Keratinocyte (primary cell): ENCODE measurements at regions not wholly inside any gene's neighbourhood (a gene's known extent, or its start where the extent isn't known, plus 50 kb on each side); places are given as distances from the start of the nearest gene placed in this dataset.

Experiments used
- DNase-seq: peaks from one replicate; pipeline ENCODE4 v3.0.0-alpha.2; 2011; ENCODE audit warnings: low read depth, missing footprints, low spot score
- FAIRE-seq: peaks from 2 replicates; lab custom pipeline; 2011; peaks lifted over from hg19 to GRCh38; lab: Jason Lieb, UNC
- H2AFZ ChIP-seq: 2 replicates; pipeline ENCODE4 v1.6.0; 2012; ENCODE audit warnings: low read length, control low read depth, inconsistent platforms; ENCODE audit not compliant: control insufficient read depth
- H3K27ac ChIP-seq: 2 replicates; pipeline ENCODE4 v1.5.1; 2011; ENCODE audit warnings: low read length; ENCODE audit not compliant: control insufficient read depth, insufficient read depth
- H3K27me3 ChIP-seq: 3 replicates; pipeline ENCODE4 v1.6.0; 2011; ENCODE audit warnings: low read length; ENCODE audit not compliant: control insufficient read depth, insufficient read depth; ENCODE audit errors: extremely low read depth
- H3K36me3 ChIP-seq, 2 experiments: 2 replicates in 1 of 2; 3 replicates in 1 of 2; pipeline ENCODE4 v1.5.1; 2011; ENCODE audit warnings: low read length in 2 of 2, mild to moderate bottlenecking in 1 of 2; ENCODE audit not compliant: control insufficient read depth in 2 of 2, insufficient read depth in 2 of 2; ENCODE audit errors: extremely low read depth in 1 of 2
- H3K4me1 ChIP-seq: 3 replicates; pipeline ENCODE4 v1.5.1; 2011; ENCODE audit warnings: low read length; ENCODE audit not compliant: control insufficient read depth, insufficient read depth; ENCODE audit errors: extremely low read depth
- H3K4me2 ChIP-seq: 3 replicates; pipeline ENCODE4 v1.6.0; 2011; ENCODE audit warnings: low read depth, low read length; ENCODE audit not compliant: control insufficient read depth, insufficient read depth; ENCODE audit errors: extremely low read depth
- H3K4me3 ChIP-seq, 3 experiments: fragments of 200-600 bp in 1 of 3; sonication (generic) in 1 of 3; 2 replicates in 2 of 3; 3 replicates in 1 of 3; pipeline ENCODE4 v1.5.1; 2011 to 2016; ENCODE audit warnings: low read length in 3 of 3, mild to moderate bottlenecking in 3 of 3, control low read depth in 2 of 3, inconsistent platforms in 1 of 3, low read depth in 1 of 3, mixed read lengths in 1 of 3, mixed run types in 1 of 3, moderate library complexity in 1 of 3; ENCODE audit not compliant: control insufficient read depth in 2 of 3, insufficient read depth in 2 of 3; ENCODE audit errors: extremely low read depth in 1 of 3
- H3K79me2 ChIP-seq: 2 replicates; pipeline ENCODE4 v1.6.0; 2012; ENCODE audit warnings: low read length; ENCODE audit not compliant: control insufficient read depth, insufficient read depth
- H3K9ac ChIP-seq: 3 replicates; pipeline ENCODE4 v1.6.0; 2011; ENCODE audit warnings: low read length; ENCODE audit not compliant: control insufficient read depth, insufficient read depth; ENCODE audit errors: extremely low read depth
- H3K9me1 ChIP-seq: 3 replicates; pipeline ENCODE4 v1.6.0; 2011; ENCODE audit warnings: low read length; ENCODE audit not compliant: control insufficient read depth, insufficient read depth; ENCODE audit errors: extremely low read depth
- H3K9me3 ChIP-seq: 2 replicates; pipeline ENCODE4 v1.5.1; 2012; ENCODE audit warnings: low read depth, low read length; ENCODE audit not compliant: control insufficient read depth
- H4K20me1 ChIP-seq: 3 replicates; pipeline ENCODE4 v1.6.0; 2011; ENCODE audit warnings: low read length; ENCODE audit not compliant: control insufficient read depth, insufficient read depth; ENCODE audit errors: extremely low read depth
- CTCF ChIP-seq, 3 experiments: IDR thresholded peaks in 1 of 3; conservative IDR thresholded peaks in 1 of 3; optimal IDR thresholded peaks in 1 of 3; 2 replicates in 2 of 3; 3 replicates in 1 of 3; pipeline versions ENCODE3 to v1.5.1; 2011; ENCODE audit warnings: low read length in 3 of 3, mild to moderate bottlenecking in 3 of 3, moderate library complexity in 2 of 3, control low read depth in 1 of 3, inconsistent platforms in 1 of 3; ENCODE audit not compliant: insufficient read depth in 2 of 3; ENCODE audit errors: extremely low read depth in 1 of 3
- EZH2 ChIP-seq: IDR thresholded peaks from one replicate; pipeline ENCODE4 v1.6.1; 2012; ENCODE audit warnings: inconsistent platforms, mild to moderate bottlenecking, low read length, moderate library complexity
- dilution Hi-C: fragments of 300-500 bp; cut with MboI; formaldehyde crosslinking; loops from one replicate; pipeline ENCODE4 v1.7.0; 2020; ENCODE audit warnings: low sequenced_read_pairs; ENCODE audit not compliant: extremely low pct_ligation_motif_present

GRCh38 chr11:119880873-119881272, 151.9 kb upstream of the NECTIN1 start:
- FAIRE-seq (no peak), DNase-seq (no peak)
- Histone ChIP-seq H3K79me2 (no peaks in the 10 kb centered on the region), H3K36me3 (no peaks in the 10 kb centered on the region), H2AFZ (no peak overlapping the region), H3K4me1 (no peaks in the 10 kb centered on the region), H3K9me3 (no peaks in the 10 kb centered on the region), H3K4me2 (no peak overlapping the region), H3K9me1 (no peaks in the 10 kb centered on the region), H3K4me3 (no peak overlapping the region), H4K20me1 (no peaks in the 10 kb centered on the region), H3K27me3 (peaks cover 4% of the 10 kb centered on the region), H3K27ac (no peak overlapping the region), H3K9ac (no peak overlapping the region)
- dilution Hi-C loops, result no loop called here
- no peak for TF ChIP-seq EZH2
- TF ChIP-seq CTCF (optimal IDR thresholded peaks at IDR 0.05 in 1 of 3, IDR thresholded peaks at IDR 0.05 in 1 of 3, conservative IDR thresholded peaks at IDR 0.05 in 1 of 3; ENCODE audit: extremely low read depth in 1 of 3, insufficient read depth in 2 of 3, low read length in 3 of 3), result no peak

- no peaks in the 10 kb centered on the region for H3K4me1 ChIP-seq
- H3K27ac ChIP-seq, result no peak overlapping the region
- DNase-seq (no peak), FAIRE-seq (no peak)
- H3K79me2 ChIP-seq, result no peaks in the 10 kb centered on the region
- dilution Hi-C loops, result no loop called here
- no peaks in the 10 kb centered on the region for H4K20me1 ChIP-seq
- H3K9me1 ChIP-seq, result no peaks in the 10 kb centered on the region
- no peak overlapping the region for H2AFZ ChIP-seq
- no peak overlapping the region for H3K4me3 ChIP-seq
- H3K9ac ChIP-seq, result no peak overlapping the region
- H3K4me2 ChIP-seq, result no peak overlapping the region
- no peaks in the 10 kb centered on the region for H3K36me3 ChIP-seq
- no peaks in the 10 kb centered on the region for H3K27me3 ChIP-seq
- no peaks in the 10 kb centered on the region for H3K9me3 ChIP-seq
- TF ChIP-seq CTCF (optimal IDR thresholded peaks at IDR 0.05 in 1 of 3, IDR thresholded peaks at IDR 0.05 in 1 of 3, conservative IDR thresholded peaks at IDR 0.05 in 1 of 3; ENCODE audit: extremely low read depth in 1 of 3, insufficient read depth in 2 of 3, low read length in 3 of 3) (no peak), EZH2 (no peak)
These were observed 151.1 kb upstream of the NECTIN1 start for GRCh38 chr11:119880143-119880542.
